Osteoblast (primary cell): ENCODE measurements at regions not wholly inside any gene's neighbourhood (a gene's known extent, or its start where the extent isn't known, plus 50 kb on each side); places are given as distances from the start of the nearest gene placed in this dataset.

ENCODE experiments used
- DNase-seq: peaks from one replicate; pipeline ENCODE4 v3.0.0; 2011; ENCODE audit warnings: low spot score, mixed read lengths; ENCODE audit not compliant: insufficient read length; ENCODE audit errors: missing footprints
- H2AFZ ChIP-seq: 2 replicates; pipeline ENCODE4 v1.6.0; 2011; ENCODE audit warnings: mild to moderate bottlenecking, low read length
- H3K27ac ChIP-seq: 2 replicates; pipeline ENCODE4 v1.5.1; 2011; ENCODE audit warnings: mild to moderate bottlenecking, low read depth, low read length, moderate library complexity
- H3K27me3 ChIP-seq: 2 replicates; pipeline ENCODE4 v1.6.0; 2012; ENCODE audit warnings: mild to moderate bottlenecking, control low read depth, inconsistent platforms, low read length, moderate library complexity; ENCODE audit not compliant: insufficient read depth
- H3K36me3 ChIP-seq: 2 replicates; pipeline ENCODE4 v1.5.1; 2011; ENCODE audit warnings: mild to moderate bottlenecking, low read length, control low read depth, moderate library complexity; ENCODE audit not compliant: insufficient read depth
- H3K4me1 ChIP-seq: 2 replicates; pipeline ENCODE4 v1.5.1; 2011; ENCODE audit warnings: mild to moderate bottlenecking, low read length, control low read depth, moderate library complexity; ENCODE audit not compliant: insufficient read depth
- H3K4me2 ChIP-seq: 2 replicates; pipeline ENCODE4 v1.6.0; 2011; ENCODE audit warnings: mild to moderate bottlenecking, low read length; ENCODE audit not compliant: insufficient read depth
- H3K4me3 ChIP-seq: fragments of 200-600 bp; sonication (generic); 3 replicates; pipeline ENCODE4 v1.5.1; 2012; ENCODE audit warnings: mild to moderate bottlenecking, low read length, inconsistent platforms; ENCODE audit not compliant: insufficient read depth
- H3K79me2 ChIP-seq: 2 replicates; pipeline ENCODE4 v1.6.0; 2012; ENCODE audit warnings: mild to moderate bottlenecking, low read length, control low read depth, inconsistent platforms; ENCODE audit not compliant: insufficient read depth
- H3K9me3 ChIP-seq: 2 replicates; pipeline ENCODE4 v1.5.1; 2011; ENCODE audit warnings: low read depth, low read length, control low read depth
- H4K20me1 ChIP-seq: 2 replicates; pipeline ENCODE4 v1.6.0; 2012; ENCODE audit warnings: mild to moderate bottlenecking, low read length, control low read depth; ENCODE audit not compliant: insufficient read depth
- TF ChIP-seq, protein P1 (sequence below): IDR thresholded peaks from 2 replicates; pipeline ENCODE4 v1.5.1; 2011; ENCODE audit warnings: mild to moderate bottlenecking, low read depth, low read length, moderate library complexity; ENCODE audit errors: extremely low read depth

DNA sequence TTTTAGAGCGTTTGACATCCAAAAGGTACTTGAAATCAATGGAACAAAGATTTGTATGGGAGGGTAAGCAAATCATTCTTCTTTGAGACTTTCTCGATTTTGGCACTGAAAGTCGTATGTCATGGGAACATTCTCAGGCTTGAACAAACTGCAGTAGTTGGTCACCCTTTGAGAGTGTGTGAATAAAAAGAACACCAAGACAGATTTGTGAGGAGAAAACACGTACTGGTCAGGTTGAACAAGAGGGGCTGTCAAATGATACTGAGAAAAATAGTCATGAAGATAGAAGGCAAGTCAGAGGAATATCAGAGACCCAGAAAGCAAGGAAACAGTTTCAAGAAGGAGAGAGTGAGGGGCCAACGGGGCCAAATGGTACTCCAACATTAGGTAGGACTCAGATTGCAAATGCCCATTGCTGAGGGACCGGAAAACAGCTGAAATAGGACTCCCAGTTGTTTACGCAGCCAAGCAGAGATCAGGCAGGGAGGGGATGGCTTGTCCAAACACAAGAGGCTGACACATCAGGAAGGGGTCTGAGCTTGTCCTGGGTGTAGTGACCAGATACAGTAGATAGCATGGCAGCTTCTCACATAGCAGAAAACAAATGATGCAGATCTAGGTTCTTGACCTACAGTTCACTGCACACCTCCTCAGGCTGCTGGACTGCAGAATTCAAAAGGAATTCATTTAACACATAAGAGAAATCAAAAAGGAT, 74.5 kb upstream of the MYOCD start:
- H3K4me3 ChIP-seq: no peak overlapping the region
- peak overlapping the region; percentile 7 for H2AFZ ChIP-seq
- no peaks in the 10 kb centered on the region for H4K20me1 ChIP-seq
- H3K27ac ChIP-seq: peak overlapping the region; percentile 6
- DNase-seq: no peak
- H3K4me2 ChIP-seq: no peak overlapping the region
- TF ChIP-seq, protein P1, sequence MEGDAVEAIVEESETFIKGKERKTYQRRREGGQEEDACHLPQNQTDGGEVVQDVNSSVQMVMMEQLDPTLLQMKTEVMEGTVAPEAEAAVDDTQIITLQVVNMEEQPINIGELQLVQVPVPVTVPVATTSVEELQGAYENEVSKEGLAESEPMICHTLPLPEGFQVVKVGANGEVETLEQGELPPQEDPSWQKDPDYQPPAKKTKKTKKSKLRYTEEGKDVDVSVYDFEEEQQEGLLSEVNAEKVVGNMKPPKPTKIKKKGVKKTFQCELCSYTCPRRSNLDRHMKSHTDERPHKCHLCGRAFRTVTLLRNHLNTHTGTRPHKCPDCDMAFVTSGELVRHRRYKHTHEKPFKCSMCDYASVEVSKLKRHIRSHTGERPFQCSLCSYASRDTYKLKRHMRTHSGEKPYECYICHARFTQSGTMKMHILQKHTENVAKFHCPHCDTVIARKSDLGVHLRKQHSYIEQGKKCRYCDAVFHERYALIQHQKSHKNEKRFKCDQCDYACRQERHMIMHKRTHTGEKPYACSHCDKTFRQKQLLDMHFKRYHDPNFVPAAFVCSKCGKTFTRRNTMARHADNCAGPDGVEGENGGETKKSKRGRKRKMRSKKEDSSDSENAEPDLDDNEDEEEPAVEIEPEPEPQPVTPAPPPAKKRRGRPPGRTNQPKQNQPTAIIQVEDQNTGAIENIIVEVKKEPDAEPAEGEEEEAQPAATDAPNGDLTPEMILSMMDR: no peak
- H3K36me3 ChIP-seq: no peaks in the 10 kb centered on the region
- no peaks in the 10 kb centered on the region for H3K27me3 ChIP-seq
- no peaks in the 10 kb centered on the region for H3K4me1 ChIP-seq
- no peaks in the 10 kb centered on the region for H3K79me2 ChIP-seq
- H3K9me3 ChIP-seq: no peaks in the 10 kb centered on the region

DNA sequence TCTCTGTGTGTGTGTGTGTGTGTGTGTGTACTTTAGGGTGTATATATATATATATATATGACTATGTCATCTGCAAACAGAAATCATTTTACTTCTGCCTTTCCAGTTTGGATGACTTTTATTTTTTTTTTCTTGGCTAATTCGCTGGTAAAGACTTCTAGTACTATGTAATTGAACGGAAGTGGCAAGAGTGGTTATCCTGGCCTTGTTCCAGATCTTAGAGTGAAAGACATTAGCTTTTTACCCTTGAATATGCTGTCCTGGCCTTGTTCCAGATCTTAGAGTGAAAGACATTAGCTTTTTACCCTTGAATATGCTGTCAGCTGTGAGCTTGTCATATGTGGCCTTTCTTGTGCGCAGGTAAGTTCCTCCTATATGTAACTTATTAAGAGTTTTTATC, 72.7 kb upstream of the MYOCD start:
- Histone ChIP-seq H3K79me2 (no peaks in the 10 kb centered on the region), H3K27me3 (no peaks in the 10 kb centered on the region), H3K4me1 (no peaks in the 10 kb centered on the region), H3K27ac (no peak overlapping the region), H3K36me3 (no peaks in the 10 kb centered on the region), H3K4me3 (no peak overlapping the region), H2AFZ (no peak overlapping the region), H3K4me2 (no peak overlapping the region), H4K20me1 (no peaks in the 10 kb centered on the region), H3K9me3 (no peaks in the 10 kb centered on the region)
- TF ChIP-seq, protein P1: no peak
- no peak for DNase-seq

DNA sequence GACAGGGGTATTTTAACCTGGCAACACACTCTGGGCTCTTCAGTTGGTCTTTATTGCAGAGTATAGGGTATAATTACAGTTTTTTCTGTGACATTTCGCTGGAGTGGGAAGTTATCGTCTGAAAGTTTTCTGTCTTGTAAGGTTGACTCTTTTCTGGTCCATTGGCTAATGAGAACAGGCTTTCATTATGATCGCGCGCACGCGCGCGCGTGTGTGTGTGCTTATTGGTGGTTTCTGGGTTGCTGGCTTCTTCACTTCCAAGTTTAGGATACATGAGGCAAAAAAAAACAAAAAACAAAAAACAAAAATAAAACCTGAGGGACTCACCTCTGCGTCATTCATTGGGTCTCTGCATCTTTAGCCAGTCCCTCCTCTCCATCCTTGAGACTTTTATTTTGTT, 68.7 kb upstream of the MYOCD start:
- no peak for DNase-seq
- no peak overlapping the region for H3K4me3 ChIP-seq
- peaks cover 2% of the 10 kb centered on the region for H3K4me1 ChIP-seq
- H3K79me2 ChIP-seq: no peaks in the 10 kb centered on the region
- H3K4me2 ChIP-seq: no peak overlapping the region
- no peaks in the 10 kb centered on the region for H4K20me1 ChIP-seq
- no peak overlapping the region for H2AFZ ChIP-seq
- no peaks in the 10 kb centered on the region for H3K9me3 ChIP-seq
- H3K27ac ChIP-seq: no peak overlapping the region
- no peaks in the 10 kb centered on the region for H3K36me3 ChIP-seq
- H3K27me3 ChIP-seq: no peaks in the 10 kb centered on the region
- TF ChIP-seq, protein P1: no peak

DNA sequence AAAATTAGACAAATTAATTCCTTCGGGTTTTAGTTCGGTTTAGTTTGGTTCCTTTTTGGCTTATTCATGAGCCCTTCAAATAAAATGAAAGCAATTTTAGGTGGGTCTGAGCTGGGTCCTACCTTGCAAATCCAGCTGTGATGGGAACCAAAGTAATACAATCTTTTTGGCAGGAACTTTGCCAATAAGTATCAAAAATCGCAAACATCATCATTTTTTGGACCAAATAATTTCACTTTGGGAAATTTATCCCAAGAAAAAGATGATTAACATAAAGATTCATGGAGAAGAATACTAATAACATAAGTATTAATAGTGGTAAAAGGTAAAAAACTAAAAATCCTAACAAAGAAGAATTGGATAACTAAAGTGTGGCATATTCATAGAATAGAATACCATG, 67.8 kb upstream of the MYOCD start:
- no peaks in the 10 kb centered on the region for H3K36me3 ChIP-seq
- H3K4me1 ChIP-seq: peaks cover 2% of the 10 kb centered on the region
- H2AFZ ChIP-seq: no peak overlapping the region
- no peak overlapping the region for H3K27ac ChIP-seq
- no peaks in the 10 kb centered on the region for H3K9me3 ChIP-seq
- H4K20me1 ChIP-seq: no peaks in the 10 kb centered on the region
- H3K27me3 ChIP-seq: no peaks in the 10 kb centered on the region
- no peak overlapping the region for H3K4me3 ChIP-seq
- H3K79me2 ChIP-seq: no peaks in the 10 kb centered on the region
- TF ChIP-seq, protein P1: no peak
- H3K4me2 ChIP-seq: no peak overlapping the region
- no peak for DNase-seq
